MG63 (cell line): ENCODE measurements at regions not wholly inside any gene's neighbourhood (a gene's known extent, or its start where the extent isn't known, plus 50 kb on each side); places are given as distances from the start of the nearest gene placed in this dataset.
"Not testable (repeated sequence)": the region's sequence is repeated elsewhere in the genome, so short reads cannot be mapped to it uniquely, and the experiment has no call there.

Experiments used
- DNase-seq: peaks from one replicate; pipeline ENCODE4 v3.0.0-alpha.2; 2020
- H3K27me3 ChIP-seq: fragments of 250-450 bp; sonication (Bioruptor Pico); 2 replicates; pipeline ENCODE4 v1.5.1; 2020; ENCODE audit warnings: mild to moderate bottlenecking, moderate library complexity
- H3K36me3 ChIP-seq: fragments of 250-450 bp; sonication (Bioruptor Pico); 2 replicates; pipeline ENCODE4 v1.5.1; 2020; ENCODE audit warnings: mild to moderate bottlenecking, moderate library complexity
- H3K4me3 ChIP-seq: fragments of 250-450 bp; sonication (Bioruptor Pico); 2 replicates; pipeline ENCODE4 v1.5.1; 2020; ENCODE audit warnings: mild to moderate bottlenecking, moderate library complexity
- H3K9me3 ChIP-seq: fragments of 250-450 bp; sonication (Bioruptor Pico); 2 replicates; pipeline ENCODE4 v1.5.1; 2020; ENCODE audit warnings: mild to moderate bottlenecking, moderate library complexity

DNA sequence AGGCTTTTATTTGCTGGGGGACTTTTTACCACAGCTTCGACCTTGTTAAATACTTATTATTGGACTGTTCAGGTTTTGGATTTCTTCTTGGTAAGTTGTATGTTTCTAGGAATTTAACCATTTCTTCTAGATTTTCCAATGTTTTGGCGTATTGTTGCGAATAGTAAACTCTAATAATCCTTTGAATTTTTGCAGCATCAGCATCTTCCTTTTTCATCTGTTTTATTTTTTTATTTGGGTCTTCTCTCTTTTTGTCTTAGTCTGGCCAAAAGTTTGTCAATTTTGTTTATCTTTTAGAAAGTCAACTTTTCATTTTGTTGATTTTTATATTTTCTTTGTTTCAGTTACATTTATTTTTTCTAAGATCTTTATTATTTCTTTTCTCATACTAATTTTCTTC is 1272.0 kb downstream of the HACE1 start:
- Histone ChIP-seq H3K27me3 (no peaks in the 10 kb centered on the region), H3K4me3 (no peak overlapping the region), H3K36me3 (no peaks in the 10 kb centered on the region), H3K9me3 (no peaks in the 10 kb centered on the region)
- no peak for DNase-seq

DNA sequence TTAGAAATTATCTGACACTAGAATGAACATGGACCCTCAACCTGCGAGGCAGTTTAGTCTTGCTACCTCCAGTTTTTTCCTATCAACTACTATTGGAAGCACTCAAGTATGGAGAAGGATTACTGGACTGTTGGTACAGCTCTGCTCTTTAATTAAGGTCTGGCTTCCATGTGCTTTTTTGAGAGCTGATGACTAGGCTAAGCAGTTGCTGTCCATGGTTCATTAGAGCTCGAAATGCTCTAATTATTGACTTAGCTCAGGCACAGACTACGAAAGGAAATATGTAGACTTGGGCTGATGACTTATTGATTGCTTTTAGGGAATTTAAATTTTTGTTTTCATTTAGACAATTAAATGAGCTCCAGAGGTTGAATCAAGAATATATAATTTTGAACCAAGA is 1281.6 kb downstream of the HACE1 start:
- DNase-seq = no peak
- H3K9me3 ChIP-seq = no peaks in the 10 kb centered on the region
- H3K27me3 ChIP-seq = no peaks in the 10 kb centered on the region
- no peaks in the 10 kb centered on the region for H3K36me3 ChIP-seq
- no peak overlapping the region for H3K4me3 ChIP-seq

DNA sequence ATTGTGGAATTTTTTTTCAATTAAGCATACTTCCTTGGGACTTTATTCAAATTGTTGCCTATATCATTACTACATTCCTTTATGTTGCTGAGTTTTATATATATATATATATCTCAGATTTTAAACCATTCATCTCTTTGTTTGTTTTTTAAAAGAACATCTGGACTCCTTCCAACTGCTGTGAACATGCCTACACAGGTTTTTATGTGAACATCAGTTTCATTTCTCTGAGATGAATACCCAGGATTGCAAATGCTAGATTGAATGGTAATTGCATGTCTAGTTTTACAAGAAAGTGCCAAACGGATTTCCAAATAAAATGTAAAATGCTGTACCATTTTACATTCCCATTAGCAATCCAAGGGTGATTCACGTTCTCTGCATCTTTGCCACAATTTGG is 1289.3 kb downstream of the HACE1 start:
- DNase-seq = no peak
- Histone ChIP-seq H3K27me3 (no peaks in the 10 kb centered on the region), H3K4me3 (no peak overlapping the region), H3K9me3 (no peaks in the 10 kb centered on the region), H3K36me3 (no peaks in the 10 kb centered on the region)

DNA sequence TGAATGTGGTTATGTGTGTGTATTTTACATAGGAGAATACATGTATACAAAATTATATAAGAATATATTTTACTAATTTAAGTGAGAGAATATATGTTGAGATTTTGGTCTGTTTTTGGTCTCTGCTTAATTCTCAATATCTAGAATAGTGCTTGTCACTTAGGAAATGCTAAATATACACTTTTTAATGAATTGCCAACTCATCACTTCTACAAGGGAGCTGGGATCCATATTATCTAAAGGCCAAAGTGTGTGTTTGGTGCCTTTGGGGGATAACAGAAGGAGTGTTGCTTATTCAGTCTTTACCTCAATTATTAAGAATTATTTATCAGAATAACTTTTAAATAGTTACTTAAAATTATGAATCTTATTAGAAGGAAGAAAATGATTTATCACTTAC is 1304.8 kb downstream of the HACE1 start:
- Histone ChIP-seq H3K36me3 (no peaks in the 10 kb centered on the region), H3K27me3 (no peaks in the 10 kb centered on the region), H3K4me3 (no peak overlapping the region), H3K9me3 (no peaks in the 10 kb centered on the region)
- no peak for DNase-seq

DNA sequence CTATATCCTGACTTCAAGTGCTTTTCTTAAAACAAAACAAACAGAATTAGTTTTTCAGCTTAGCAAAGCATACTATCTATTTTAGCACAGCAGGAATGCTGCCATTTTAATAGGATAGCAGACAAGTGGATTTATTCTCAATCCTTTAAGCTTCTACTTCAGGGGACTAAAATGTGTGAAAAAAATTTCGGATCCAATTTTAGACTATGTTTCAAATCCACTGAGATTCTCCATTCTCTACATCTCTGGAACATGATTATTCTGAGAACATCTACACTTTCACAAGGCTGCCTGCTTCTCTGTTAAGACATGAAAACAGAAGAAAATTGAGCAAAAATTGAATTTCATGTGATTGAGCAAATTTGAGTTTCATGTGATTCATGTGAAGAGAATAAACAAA is 1321.3 kb downstream of the HACE1 start:
- no peaks in the 10 kb centered on the region for H3K27me3 ChIP-seq
- H3K4me3 ChIP-seq = no peak overlapping the region
- DNase-seq = no peak
- H3K36me3 ChIP-seq = no peaks in the 10 kb centered on the region
- H3K9me3 ChIP-seq = no peaks in the 10 kb centered on the region

DNA sequence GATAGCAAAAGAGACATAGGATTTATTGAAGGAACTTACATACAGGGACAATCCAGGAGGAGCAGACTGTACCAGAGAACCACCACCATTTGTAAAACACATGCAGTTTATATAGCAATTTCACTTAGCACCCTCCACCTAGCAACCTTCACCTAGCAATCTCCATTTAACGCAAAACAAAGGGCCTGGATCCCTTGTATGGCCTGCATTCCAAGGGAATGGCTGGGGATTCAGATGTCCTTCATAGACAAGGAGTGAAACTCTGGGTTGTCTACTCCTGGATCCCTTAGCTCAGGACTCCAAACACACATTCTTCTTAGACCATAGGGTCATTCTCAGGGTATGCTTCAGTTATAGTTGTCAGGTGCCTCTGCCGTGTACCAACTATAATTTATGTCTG is 1324.9 kb downstream of the HACE1 start:
- H3K4me3 ChIP-seq = no peak overlapping the region
- H3K36me3 ChIP-seq = no peaks in the 10 kb centered on the region
- no peaks in the 10 kb centered on the region for H3K9me3 ChIP-seq
- no peak for DNase-seq
- H3K27me3 ChIP-seq = no peaks in the 10 kb centered on the region

DNA sequence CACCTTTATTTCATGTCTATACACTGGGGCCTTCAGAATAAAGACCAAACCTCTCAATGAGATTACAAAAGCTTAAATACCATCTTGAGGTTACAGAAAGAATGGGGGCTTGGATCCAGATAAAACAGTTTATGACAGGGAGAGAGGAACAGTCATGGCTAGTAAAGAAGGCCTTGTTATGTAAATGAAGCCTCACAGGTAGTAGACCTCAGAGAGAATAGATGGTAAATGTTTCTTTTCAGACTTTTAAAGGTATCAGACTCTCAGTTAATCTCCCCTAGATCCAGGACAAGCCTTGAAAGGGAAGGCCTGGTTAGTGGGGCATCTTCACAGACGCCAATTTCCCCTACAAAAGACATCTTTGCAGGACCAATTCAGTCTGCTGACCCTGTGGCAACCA is 1325.6 kb downstream of the HACE1 start:
- DNase-seq = no peak
- H3K9me3 ChIP-seq = no peaks in the 10 kb centered on the region
- H3K36me3 ChIP-seq = no peaks in the 10 kb centered on the region
- H3K4me3 ChIP-seq = no peak overlapping the region
- H3K27me3 ChIP-seq = no peaks in the 10 kb centered on the region

DNA sequence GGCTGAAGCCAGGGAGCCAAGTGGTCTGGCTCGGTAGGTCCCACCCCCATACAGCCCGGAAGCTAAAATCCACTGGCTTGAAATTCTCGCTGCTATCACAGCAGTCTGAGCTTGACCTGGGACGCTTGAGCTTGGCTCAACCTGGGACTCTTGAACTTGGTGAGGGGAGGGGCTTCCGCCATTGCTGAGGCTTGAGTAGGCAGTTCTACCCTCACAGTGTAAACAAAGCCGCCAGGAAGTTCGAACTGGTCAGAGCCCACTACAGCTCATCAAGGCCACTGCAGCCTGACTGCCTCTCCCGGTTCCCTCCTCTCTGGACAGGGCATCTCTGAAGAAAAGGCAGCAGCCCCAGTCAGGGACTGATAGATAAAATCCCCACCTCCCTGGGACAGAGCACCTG is 1337.7 kb downstream of the HACE1 start:
- H3K9me3 ChIP-seq = no peaks in the 10 kb centered on the region
- no peaks in the 10 kb centered on the region for H3K36me3 ChIP-seq
- H3K4me3 ChIP-seq = no peak overlapping the region
- DNase-seq = no peak
- H3K27me3 ChIP-seq = no peaks in the 10 kb centered on the region

DNA sequence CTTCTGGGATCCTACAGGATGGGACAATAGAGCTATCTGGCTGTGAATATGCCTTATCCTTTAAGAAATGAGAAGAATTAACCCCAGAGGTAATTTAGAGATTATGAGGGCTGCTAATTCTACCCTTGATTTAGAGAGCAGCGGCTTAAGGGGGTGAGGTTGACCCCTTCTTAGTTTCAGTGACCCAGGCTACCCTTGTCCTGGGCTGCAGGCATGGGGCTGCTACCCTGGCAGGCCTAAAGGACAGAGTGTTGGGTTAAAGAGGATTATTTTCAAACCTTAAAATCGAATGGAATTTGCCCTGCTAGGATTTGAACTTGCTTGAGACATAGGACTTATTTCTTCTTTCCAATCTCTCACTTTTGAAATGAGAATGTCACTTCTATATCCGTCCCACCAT is 1343.4 kb downstream of the HACE1 start:
- Histone ChIP-seq H3K27me3 (no peaks in the 10 kb centered on the region), H3K4me3 (no peak overlapping the region), H3K9me3 (no peaks in the 10 kb centered on the region), H3K36me3 (no peaks in the 10 kb centered on the region)
- DNase-seq = no peak

DNA sequence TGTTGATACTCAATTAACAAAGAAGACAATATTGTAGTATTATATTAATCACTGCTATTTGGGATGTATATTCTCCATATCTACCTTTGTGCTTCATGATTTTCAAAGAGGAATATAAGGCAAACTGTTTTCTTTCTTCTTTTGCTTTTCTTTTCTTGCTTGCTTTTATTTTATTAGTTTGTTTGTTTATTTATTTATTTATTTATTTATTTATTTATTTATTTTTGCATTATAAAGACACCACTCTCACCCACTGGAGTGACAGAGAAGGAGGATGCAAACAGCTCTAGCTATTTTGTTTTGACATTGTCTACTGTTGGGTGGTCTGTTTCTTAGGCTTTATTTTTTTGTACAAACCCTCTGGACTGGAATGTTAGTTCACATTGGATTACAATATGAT is 1352.7 kb downstream of the HACE1 start:
- Histone ChIP-seq H3K36me3 (no peaks in the 10 kb centered on the region), H3K9me3 (no peaks in the 10 kb centered on the region), H3K27me3 (no peaks in the 10 kb centered on the region), H3K4me3 (no peak overlapping the region)
- DNase-seq = no peak

DNA sequence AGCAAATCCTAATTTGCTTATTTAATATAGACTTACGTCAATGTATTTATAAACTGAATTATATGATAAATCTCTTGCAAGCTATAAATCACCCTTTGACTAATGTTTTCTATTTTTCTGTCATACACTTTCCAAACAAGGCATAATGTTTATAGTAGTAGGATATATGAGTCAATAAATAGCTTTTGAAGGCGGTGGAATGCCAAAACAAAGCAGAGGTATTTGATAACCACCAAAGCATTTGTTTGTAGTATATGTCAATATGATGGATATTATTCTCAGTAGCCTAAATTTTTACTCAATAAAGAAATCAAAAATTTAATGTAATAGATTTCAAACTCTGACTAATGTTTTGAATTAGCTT is 1354.6 kb downstream of the HACE1 start:
- Histone ChIP-seq H3K36me3 (no peaks in the 10 kb centered on the region), H3K4me3 (no peak overlapping the region), H3K27me3 (no peaks in the 10 kb centered on the region), H3K9me3 (no peaks in the 10 kb centered on the region)
- DNase-seq = no peak

DNA sequence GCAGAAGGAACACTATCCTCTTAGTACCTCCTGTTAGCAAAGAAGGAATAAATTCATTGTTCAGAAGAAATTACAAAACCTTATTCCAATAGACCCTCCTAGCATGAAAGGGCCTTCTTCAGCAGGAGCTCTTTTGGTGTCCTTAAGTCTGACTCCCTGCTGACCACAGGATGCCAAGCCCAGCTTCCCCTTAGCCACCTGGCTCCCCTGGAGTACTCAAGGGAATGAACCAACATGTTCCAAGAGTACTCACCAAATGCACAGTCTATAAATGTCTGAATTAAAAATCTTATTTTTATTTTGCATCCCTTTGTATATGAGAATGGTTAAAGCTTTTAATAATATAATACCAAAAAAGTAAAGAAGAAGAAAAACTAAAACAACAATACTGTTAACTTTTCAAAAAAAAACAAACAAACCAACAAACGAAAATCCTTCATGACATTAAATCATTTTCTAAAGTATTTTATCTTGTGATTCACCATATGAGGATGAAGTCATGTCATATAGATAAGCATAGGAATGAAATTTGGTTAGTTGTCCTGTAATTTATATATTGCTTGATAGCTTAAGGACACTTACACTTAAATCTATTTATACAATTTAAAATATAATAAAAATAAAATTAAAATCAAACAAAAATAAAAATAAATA is 1355.1 kb downstream of the HACE1 start:
- DNase-seq = no peak
- Histone ChIP-seq H3K9me3 (no peaks in the 10 kb centered on the region), H3K36me3 (no peaks in the 10 kb centered on the region), H3K4me3 (no peak overlapping the region), H3K27me3 (no peaks in the 10 kb centered on the region)

DNA sequence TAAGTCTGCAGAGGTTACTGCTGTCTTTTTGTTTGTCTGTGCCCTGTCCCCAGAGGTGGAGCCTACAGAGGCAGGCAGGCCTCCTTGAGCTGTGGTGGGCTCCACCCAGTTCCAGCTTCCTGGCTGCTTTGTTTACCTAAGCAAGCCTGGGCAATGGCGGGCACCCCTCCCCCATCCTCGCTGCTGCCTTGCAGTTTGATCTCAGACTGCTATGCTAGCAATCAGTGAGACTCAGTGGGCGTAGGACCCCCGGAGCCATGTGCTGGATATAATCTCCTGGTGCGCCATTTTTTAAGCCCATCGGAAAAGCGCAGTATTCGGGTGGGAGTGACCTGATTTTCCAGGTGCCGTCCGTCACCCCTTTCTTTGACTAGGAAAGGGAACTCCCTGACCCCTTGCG is 1363.1 kb downstream of the HACE1 start:
- H3K4me3 ChIP-seq, H3K36me3 ChIP-seq, DNase-seq, H3K27me3 ChIP-seq, H3K9me3 ChIP-seq: not testable (repeated sequence)

DNA sequence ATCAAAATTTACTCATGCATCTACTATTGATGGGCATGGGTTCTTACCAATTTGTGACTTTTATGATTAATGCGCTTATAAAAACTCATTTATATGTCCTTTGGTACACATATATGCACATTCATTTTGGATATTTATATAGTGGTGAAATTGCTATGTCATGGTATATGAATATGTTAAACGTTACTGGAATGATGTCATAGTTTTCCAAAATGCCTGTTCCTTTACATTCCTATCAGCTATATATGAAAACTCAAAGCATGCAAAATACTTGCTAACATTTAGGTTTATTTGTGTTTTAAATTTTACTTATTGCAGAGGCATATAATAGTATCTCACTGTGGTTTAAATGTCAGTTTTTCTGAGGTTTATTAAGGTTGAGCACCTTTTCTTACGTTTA is 1403.1 kb downstream of the HACE1 start:
- no peaks in the 10 kb centered on the region for H3K9me3 ChIP-seq
- no peak for DNase-seq
- H3K4me3 ChIP-seq = no peak overlapping the region
- H3K36me3 ChIP-seq = no peaks in the 10 kb centered on the region
- no peaks in the 10 kb centered on the region for H3K27me3 ChIP-seq

DNA sequence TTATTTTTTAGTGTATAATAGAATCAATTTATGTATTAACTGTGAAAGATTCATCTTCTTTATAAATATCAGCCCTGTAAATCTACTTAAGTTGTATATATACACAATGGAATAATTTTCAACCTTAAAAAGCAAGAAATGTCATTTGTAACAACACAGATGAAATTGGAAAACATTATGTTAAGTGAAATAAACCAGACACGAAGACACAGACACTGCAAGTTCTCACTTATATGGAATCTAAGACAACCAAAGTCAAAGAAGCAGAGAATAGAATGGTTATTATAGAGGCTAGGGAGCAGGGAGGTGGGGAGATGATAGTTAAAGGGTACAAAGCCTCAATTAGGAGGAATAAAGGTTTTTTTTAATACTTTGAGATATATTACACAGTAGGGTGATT is 1404.4 kb downstream of the HACE1 start:
- no peak for DNase-seq
- Histone ChIP-seq H3K27me3 (no peaks in the 10 kb centered on the region), H3K4me3 (no peak overlapping the region), H3K9me3 (no peaks in the 10 kb centered on the region), H3K36me3 (no peaks in the 10 kb centered on the region)

DNA sequence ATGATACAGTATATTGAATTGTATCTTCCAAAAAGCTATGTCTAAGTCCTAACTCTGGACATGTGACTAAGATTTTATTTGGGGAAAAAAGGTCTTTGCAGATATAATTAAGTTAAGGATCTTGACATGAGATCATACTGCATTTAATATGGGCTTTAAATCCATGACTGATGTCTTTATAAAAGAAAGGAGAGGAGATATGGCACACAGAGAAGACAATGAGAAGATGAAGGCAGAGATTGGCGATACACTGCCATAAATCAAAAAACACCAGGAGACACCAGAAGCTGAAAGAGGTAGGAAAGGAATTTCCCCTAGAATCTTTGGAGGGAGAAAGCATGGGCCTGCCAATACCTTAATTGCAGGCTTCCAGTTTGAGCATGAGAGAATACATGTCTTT is 1450.2 kb downstream of the HACE1 start:
- no peaks in the 10 kb centered on the region for H3K36me3 ChIP-seq
- H3K27me3 ChIP-seq = no peaks in the 10 kb centered on the region
- H3K9me3 ChIP-seq = no peaks in the 10 kb centered on the region
- no peak overlapping the region for H3K4me3 ChIP-seq
- DNase-seq = no peak

DNA sequence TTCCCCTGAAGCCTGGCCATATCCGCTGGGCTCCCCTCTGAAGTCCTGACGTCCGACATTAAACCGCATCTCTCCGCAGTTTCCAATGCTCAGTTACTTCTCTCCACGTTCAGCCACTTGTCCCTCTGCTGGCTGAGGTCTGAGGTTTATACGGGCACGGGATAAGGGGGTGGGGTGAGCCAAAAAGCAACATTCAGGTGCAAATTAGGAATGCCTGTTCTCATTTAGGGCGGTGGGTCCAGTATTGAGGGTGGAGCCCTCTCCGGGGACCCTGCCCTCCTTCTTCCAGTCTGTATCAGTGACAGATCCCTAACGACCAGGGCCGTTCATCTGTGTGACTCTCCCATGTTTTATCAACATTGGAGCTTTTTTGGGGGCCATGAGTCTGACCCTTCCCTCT is 1454.4 kb downstream of the HACE1 start:
- DNase-seq = no peak
- no peaks in the 10 kb centered on the region for H3K9me3 ChIP-seq
- H3K4me3 ChIP-seq = no peak overlapping the region
- no peaks in the 10 kb centered on the region for H3K36me3 ChIP-seq
- no peaks in the 10 kb centered on the region for H3K27me3 ChIP-seq

DNA sequence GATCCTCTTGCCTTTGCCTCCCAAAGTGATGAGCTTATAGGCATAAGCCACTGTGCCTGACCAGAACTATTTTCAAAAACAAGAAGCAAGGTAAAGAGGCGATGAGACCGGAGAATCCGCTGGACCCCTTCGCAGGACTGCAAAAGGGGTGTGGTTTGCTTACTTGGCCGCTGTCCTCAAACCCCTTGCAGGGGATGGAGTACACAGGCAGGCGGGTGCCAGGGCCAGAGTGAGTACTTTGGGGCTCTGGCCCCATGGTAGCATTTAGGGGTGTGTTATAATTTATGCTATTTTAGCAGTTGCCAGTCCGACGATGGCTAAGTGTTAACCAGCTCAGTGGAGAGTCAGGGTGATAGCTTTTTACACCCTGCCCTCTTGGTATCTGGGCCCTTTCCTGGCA is 1454.9 kb downstream of the HACE1 start:
- H3K36me3 ChIP-seq = no peaks in the 10 kb centered on the region
- H3K27me3 ChIP-seq = no peaks in the 10 kb centered on the region
- no peaks in the 10 kb centered on the region for H3K9me3 ChIP-seq
- H3K4me3 ChIP-seq = no peak overlapping the region
- DNase-seq = no peak

DNA sequence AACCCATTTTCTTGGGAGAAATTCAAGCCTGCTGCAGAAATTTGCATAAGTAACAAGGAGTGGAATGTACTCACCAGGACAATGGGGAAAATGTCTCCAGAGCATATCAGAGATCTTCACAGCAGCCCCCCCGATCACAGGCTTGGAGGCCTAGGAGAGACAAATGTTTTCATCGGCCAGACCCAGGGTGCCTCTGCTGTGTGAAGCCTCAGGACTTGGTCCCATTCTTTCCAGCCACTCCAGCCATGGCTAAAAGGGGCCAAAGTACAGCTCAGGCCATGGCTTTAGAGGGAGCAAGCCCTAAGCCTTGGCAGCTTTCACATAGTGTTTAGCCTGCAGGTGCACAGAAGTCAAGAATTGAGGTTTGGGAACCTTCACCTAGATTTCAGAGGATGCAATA is 1463.0 kb downstream of the HACE1 start:
- Histone ChIP-seq H3K36me3 (no peaks in the 10 kb centered on the region), H3K27me3 (no peaks in the 10 kb centered on the region), H3K4me3 (no peak overlapping the region), H3K9me3 (no peaks in the 10 kb centered on the region)
- no peak for DNase-seq
